H7 (cell line): ENCODE measurements at regions not wholly inside any gene's neighbourhood (a gene's known extent, or its start where the extent isn't known, plus 50 kb on each side); places are given as distances from the start of the nearest gene placed in this dataset.

Experiments
- DNase-seq: peaks from one replicate; pipeline ENCODE4 v3.0.0; 2012
- H3K27me3 ChIP-seq: 2 replicates; pipeline ENCODE4 v1.6.0; 2011; ENCODE audit warnings: mild to moderate bottlenecking, low read length; ENCODE audit not compliant: control insufficient read depth, insufficient read depth
- H3K36me3 ChIP-seq: replicated peaks from 2 replicates; pipeline ENCODE4 v1.5.1; 2011; ENCODE audit warnings: low read length; ENCODE audit not compliant: control insufficient read depth, insufficient read depth
- H3K4me3 ChIP-seq: 2 replicates; pipeline ENCODE4 v1.5.1; 2011; ENCODE audit warnings: low read depth, mild to moderate bottlenecking, control low read depth, low read length, moderate library complexity; ENCODE audit not compliant: insufficient read depth

GRCh38 chr3:59522550-59522949 is 472.7 kb upstream of the CFAP20DC start:
- Histone ChIP-seq H3K4me3 (no peak overlapping the region), H3K36me3 (no peaks in the 10 kb centered on the region), H3K27me3 (no peaks in the 10 kb centered on the region)
- DNase-seq: no peak

GRCh38 chr3:59519094-59519493 is 469.3 kb upstream of the CFAP20DC start:
- DNase-seq: no peak
- H3K4me3 ChIP-seq: no peak overlapping the region
- H3K27me3 ChIP-seq: no peaks in the 10 kb centered on the region
- no peaks in the 10 kb centered on the region for H3K36me3 ChIP-seq

GRCh38 chr3:59518283-59519055 is 468.6 kb upstream of the CFAP20DC start:
- Histone ChIP-seq H3K36me3 (no peaks in the 10 kb centered on the region), H3K4me3 (no peak overlapping the region), H3K27me3 (no peaks in the 10 kb centered on the region)
- no peak for DNase-seq

- Histone ChIP-seq H3K36me3 (no peaks in the 10 kb centered on the region), H3K4me3 (no peak overlapping the region), H3K27me3 (no peaks in the 10 kb centered on the region)
- no peak for DNase-seq
Observed at GRCh38 chr3:59517388-59517787, 467.6 kb upstream of the CFAP20DC start.

- no peak for DNase-seq
- no peaks in the 10 kb centered on the region for H3K36me3 ChIP-seq
- no peaks in the 10 kb centered on the region for H3K27me3 ChIP-seq
- no peak overlapping the region for H3K4me3 ChIP-seq
Observed at GRCh38 chr3:59515966-59516365, 466.1 kb upstream of the CFAP20DC start.

GRCh38 chr3:59514865-59515482 is 465.1 kb upstream of the CFAP20DC start:
- DNase-seq: no peak
- H3K27me3 ChIP-seq: no peaks in the 10 kb centered on the region
- H3K4me3 ChIP-seq: no peak overlapping the region
- H3K36me3 ChIP-seq: no peaks in the 10 kb centered on the region

- Histone ChIP-seq H3K4me3 (no peak overlapping the region), H3K36me3 (no peaks in the 10 kb centered on the region), H3K27me3 (no peaks in the 10 kb centered on the region)
- no peak for DNase-seq
Observed at GRCh38 chr3:59513570-59513969, 463.7 kb upstream of the CFAP20DC start.

- Histone ChIP-seq H3K27me3 (no peaks in the 10 kb centered on the region), H3K4me3 (no peak overlapping the region), H3K36me3 (no peaks in the 10 kb centered on the region)
- no peak for DNase-seq
Observed at GRCh38 chr3:59512066-59512465, 462.2 kb upstream of the CFAP20DC start.

GRCh38 chr3:59510576-59510975 is 460.8 kb upstream of the CFAP20DC start:
- DNase-seq: no peak
- no peaks in the 10 kb centered on the region for H3K36me3 ChIP-seq
- H3K4me3 ChIP-seq: no peak overlapping the region
- no peaks in the 10 kb centered on the region for H3K27me3 ChIP-seq

GRCh38 chr3:59508273-59508672 is 458.4 kb upstream of the CFAP20DC start:
- Histone ChIP-seq H3K36me3 (no peaks in the 10 kb centered on the region), H3K4me3 (no peak overlapping the region)

GRCh38 chr3:59506191-59506590 is 456.4 kb upstream of the CFAP20DC start:
- Histone ChIP-seq H3K27me3 (no peaks in the 10 kb centered on the region), H3K36me3 (no peaks in the 10 kb centered on the region), H3K4me3 (no peak overlapping the region)
- DNase-seq: no peak

More at GRCh38 chr3:59508273-59508672, 458.4 kb upstream of the CFAP20DC start:
- DNase-seq: no peak
- H3K27me3 ChIP-seq: no peaks in the 10 kb centered on the region

GRCh38 chr3:59503441-59503840 is 453.6 kb upstream of the CFAP20DC start:
- no peak for DNase-seq
- Histone ChIP-seq H3K4me3 (no peak overlapping the region), H3K27me3 (no peaks in the 10 kb centered on the region), H3K36me3 (no peaks in the 10 kb centered on the region)

- Histone ChIP-seq H3K27me3 (no peaks in the 10 kb centered on the region), H3K36me3 (no peaks in the 10 kb centered on the region), H3K4me3 (no peak overlapping the region)
- DNase-seq: no peak
Observed at GRCh38 chr3:59502806-59503205, 453.0 kb upstream of the CFAP20DC start.

GRCh38 chr3:59499954-59500353 is 450.1 kb upstream of the CFAP20DC start:
- H3K36me3 ChIP-seq: no peaks in the 10 kb centered on the region
- H3K4me3 ChIP-seq: no peak overlapping the region
- peak; percentile 4 for DNase-seq
- H3K27me3 ChIP-seq: no peaks in the 10 kb centered on the region

GRCh38 chr3:59499000-59499399 is 449.2 kb upstream of the CFAP20DC start:
- no peaks in the 10 kb centered on the region for H3K36me3 ChIP-seq
- no peak for DNase-seq
- no peaks in the 10 kb centered on the region for H3K27me3 ChIP-seq
- H3K4me3 ChIP-seq: no peak overlapping the region
